ENCODE measurements at regions not wholly inside any gene's neighbourhood (a gene's known extent, or its start where the extent isn't known, plus 50 kb on each side); places are given as distances from the start of the nearest gene placed in this dataset.

DNA sequence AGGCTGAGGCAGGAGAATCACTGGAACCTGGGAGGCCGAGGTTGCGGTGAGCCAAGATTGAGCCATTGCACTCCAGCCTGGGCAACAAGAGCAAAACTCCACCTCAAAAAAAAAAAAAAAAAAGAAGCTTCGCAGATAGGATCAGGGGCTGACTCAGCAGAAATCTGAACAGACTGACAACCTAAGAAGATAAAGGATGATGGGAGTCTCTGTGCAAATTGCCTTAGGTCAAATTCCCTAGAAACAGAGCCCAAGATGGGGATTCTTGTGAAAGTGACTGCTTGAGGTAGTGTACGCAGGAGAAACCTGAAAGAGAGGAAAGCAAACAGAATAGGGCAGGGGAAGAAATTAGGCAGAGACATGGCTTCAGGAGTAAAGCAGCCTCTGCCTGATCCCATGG, 160.8 kb upstream of the LRIG1 start:
- H3K27ac ChIP-seq (ENCODE audit: low read depth, low read length), result no peak overlapping the region
- CTCF ChIA-PET, result no interaction called here
- Mint-ChIP-seq H3K27ac (no peak overlapping the region), H3K27me3 (peaks cover 9 to 30% of the 10 kb centered on the region in 2 donors), H3K4me1 (no peaks in the 10 kb centered on the region), H3K36me3 (peaks cover 0 to 2% (median 0%) of the 10 kb centered on the region in 3 donors), H3K4me3 (no peak overlapping the region), H3K9me3 (no peaks in the 10 kb centered on the region)
- no peak for DNase-seq
- no peaks in the 10 kb centered on the region for H3K4me1 ChIP-seq (ENCODE audit: insufficient read depth, low read length)
- H3K27me3 ChIP-seq (ENCODE audit: insufficient read depth, low read length, poor library complexity, severe bottlenecking), result no peaks in the 10 kb centered on the region
- POLR2A ChIA-PET, result no interaction called here
- no peaks in the 10 kb centered on the region for H3K9me3 ChIP-seq (ENCODE audit: low read length)
- H3K4me3 ChIP-seq (ENCODE audit: low read length), result no peak overlapping the region
- no peaks in the 10 kb centered on the region for H3K36me3 ChIP-seq (ENCODE audit: insufficient read depth, low read length)

DNA sequence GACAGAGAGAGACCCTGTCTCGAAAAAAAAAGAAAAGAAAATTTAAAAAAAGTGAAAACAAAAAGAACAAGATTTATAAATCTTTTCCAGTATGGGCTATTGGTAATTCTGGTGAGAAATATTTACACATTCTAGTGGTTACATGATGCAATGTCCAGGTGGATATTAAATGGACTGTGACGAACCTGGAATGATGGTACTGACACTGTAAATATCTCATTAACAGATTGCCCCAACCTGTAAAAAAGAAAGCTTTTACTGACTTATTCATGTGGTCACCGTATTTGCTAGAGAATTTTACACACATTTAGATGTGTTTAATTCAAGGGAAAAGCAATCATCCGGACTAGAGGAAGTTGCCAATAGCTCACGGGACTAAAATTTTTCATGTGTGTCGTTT, 162.1 kb upstream of the LRIG1 start:
- Histone ChIP-seq H3K9me3 (ENCODE audit: low read length) (no peaks in the 10 kb centered on the region), H3K4me1 (ENCODE audit: insufficient read depth, low read length) (no peaks in the 10 kb centered on the region), H3K27ac (ENCODE audit: low read depth, low read length) (no peak overlapping the region), H3K36me3 (ENCODE audit: insufficient read depth, low read length) (no peaks in the 10 kb centered on the region), H3K27me3 (ENCODE audit: insufficient read depth, low read length, poor library complexity, severe bottlenecking) (no peaks in the 10 kb centered on the region), H3K4me3 (ENCODE audit: low read length) (no peak overlapping the region)
- DNase-seq, result no peak
- Mint-ChIP-seq H3K4me3 (no peak overlapping the region), H3K4me1 (no peaks in the 10 kb centered on the region), H3K27me3 (peaks cover 9 to 30% of the 10 kb centered on the region in 2 donors), H3K36me3 (peaks cover 0 to 2% (median 0%) of the 10 kb centered on the region in 3 donors), H3K27ac (no peak overlapping the region), H3K9me3 (no peaks in the 10 kb centered on the region)
- CTCF ChIA-PET, result no interaction called here
- POLR2A ChIA-PET, result no interaction called here

DNA sequence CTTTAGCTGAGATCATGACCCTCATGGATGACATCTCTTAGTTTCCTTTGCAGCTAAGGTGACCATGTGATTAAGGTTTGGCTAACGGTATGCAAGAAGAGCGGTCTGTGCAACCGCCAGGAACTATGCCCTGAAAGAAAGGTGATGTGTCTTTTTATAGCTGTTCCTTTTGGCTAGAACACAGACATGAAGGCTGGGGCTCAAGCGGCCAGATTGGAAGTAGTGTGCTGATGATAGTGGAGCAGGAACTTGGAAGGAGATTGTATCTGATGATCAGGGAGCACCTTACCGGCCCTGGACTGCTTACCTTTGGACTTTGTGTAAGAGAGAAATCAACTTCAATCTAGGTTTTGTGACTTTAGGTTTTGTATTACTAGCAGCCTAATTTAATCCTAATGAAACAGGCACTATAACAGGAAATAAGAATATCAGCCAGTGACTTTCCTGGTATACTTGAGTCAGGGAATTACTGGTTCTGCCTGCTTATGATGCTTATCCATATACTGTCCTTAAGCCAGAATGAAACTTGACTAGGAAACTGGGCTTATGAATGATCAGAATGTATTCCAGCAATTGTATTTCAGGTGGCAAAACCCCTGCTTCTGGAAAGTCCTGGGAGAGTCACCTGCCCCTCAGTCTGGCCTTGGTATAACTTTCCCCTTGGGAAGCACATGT, 164.3 kb upstream of the LRIG1 start:
- no peaks in the 10 kb centered on the region for H3K36me3 ChIP-seq (ENCODE audit: insufficient read depth, low read length)
- H3K4me1 ChIP-seq (ENCODE audit: insufficient read depth, low read length), result no peaks in the 10 kb centered on the region
- H3K27me3 Mint-ChIP-seq, result peaks cover 10 to 32% of the 10 kb centered on the region in 2 donors
- no peaks in the 10 kb centered on the region for H3K9me3 ChIP-seq (ENCODE audit: low read length)
- no peak for DNase-seq
- no peaks in the 10 kb centered on the region for H3K27me3 ChIP-seq (ENCODE audit: insufficient read depth, low read length, poor library complexity, severe bottlenecking)
- H3K36me3 Mint-ChIP-seq, result peaks cover 0 to 4% (median 0%) of the 10 kb centered on the region in 3 donors
- H3K27ac ChIP-seq (ENCODE audit: low read depth, low read length), result no peak overlapping the region
- H3K27ac Mint-ChIP-seq, result no peak overlapping the region
- H3K4me3 ChIP-seq (ENCODE audit: low read length), result no peak overlapping the region
- ChIA-PET CTCF (no interaction called here), POLR2A (no interaction called here)
- peaks cover 0 to 2% (median 0%) of the 10 kb centered on the region in 5 donors for H3K9me3 Mint-ChIP-seq
- H3K4me3 Mint-ChIP-seq, result no peak overlapping the region
- no peaks in the 10 kb centered on the region for H3K4me1 Mint-ChIP-seq

DNA sequence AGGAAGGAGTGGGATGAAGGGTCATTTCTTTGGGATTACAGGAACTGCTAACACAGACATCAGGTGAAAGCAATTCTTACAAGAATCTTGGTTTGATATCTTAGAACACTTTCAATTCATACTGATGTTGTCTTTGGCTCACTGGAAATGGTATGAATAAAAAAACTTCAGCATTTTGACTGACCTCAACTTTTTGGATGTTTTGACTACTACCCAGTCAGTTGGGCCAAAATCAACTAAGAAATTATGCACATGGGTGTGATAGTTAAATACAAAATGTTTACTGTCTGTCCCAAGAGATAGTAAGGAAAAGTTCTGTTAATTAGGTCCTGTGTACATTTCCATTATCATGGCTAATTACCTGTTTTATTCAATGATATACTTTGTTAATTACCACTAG, 165.5 kb upstream of the LRIG1 start:
- Histone ChIP-seq H3K4me3 (ENCODE audit: low read length) (no peak overlapping the region), H3K9me3 (ENCODE audit: low read length) (no peaks in the 10 kb centered on the region), H3K27ac (ENCODE audit: low read depth, low read length) (no peak overlapping the region), H3K4me1 (ENCODE audit: insufficient read depth, low read length) (no peaks in the 10 kb centered on the region), H3K27me3 (ENCODE audit: insufficient read depth, low read length, poor library complexity, severe bottlenecking) (no peaks in the 10 kb centered on the region), H3K36me3 (ENCODE audit: insufficient read depth, low read length) (no peaks in the 10 kb centered on the region)
- H3K36me3 Mint-ChIP-seq, result peaks cover 0 to 4% (median 0%) of the 10 kb centered on the region in 3 donors
- peaks cover 10 to 25% of the 10 kb centered on the region in 2 donors for H3K27me3 Mint-ChIP-seq
- DNase-seq, result no peak
- CTCF ChIA-PET, result no interaction called here
- POLR2A ChIA-PET, result no interaction called here
- H3K9me3 Mint-ChIP-seq, result peaks cover 0 to 2% (median 0%) of the 10 kb centered on the region in 5 donors
- no peak overlapping the region for H3K27ac Mint-ChIP-seq
- no peak overlapping the region for H3K4me3 Mint-ChIP-seq
- H3K4me1 Mint-ChIP-seq, result peaks cover 3 to 4% (median 4%) of the 10 kb centered on the region in 3 donors

DNA sequence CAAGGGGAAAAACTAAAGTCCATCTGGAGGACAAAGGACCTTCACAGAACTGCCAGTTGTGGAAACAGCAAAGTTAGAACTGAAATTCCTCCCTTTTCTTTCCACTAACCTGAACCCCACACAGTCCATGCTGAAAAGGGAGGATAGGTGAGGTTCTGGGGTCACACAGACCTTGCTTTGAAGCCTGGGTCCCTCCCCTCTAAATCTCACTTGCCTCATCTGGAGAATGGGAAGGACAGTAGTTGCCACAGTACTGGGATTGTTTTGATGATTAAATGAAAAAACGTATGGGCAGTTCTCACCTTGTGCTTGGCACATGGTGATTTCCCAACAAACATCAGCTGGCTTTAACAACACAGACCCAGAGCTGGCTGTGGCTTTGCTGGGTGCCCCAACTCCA, 166.4 kb upstream of the LRIG1 start:
- Histone ChIP-seq H3K36me3 (ENCODE audit: insufficient read depth, low read length) (no peaks in the 10 kb centered on the region), H3K27me3 (ENCODE audit: insufficient read depth, low read length, poor library complexity, severe bottlenecking) (no peaks in the 10 kb centered on the region), H3K9me3 (ENCODE audit: low read length) (no peaks in the 10 kb centered on the region), H3K4me3 (ENCODE audit: low read length) (no peak overlapping the region), H3K27ac (ENCODE audit: low read depth, low read length) (no peak overlapping the region), H3K4me1 (ENCODE audit: insufficient read depth, low read length) (no peaks in the 10 kb centered on the region)
- Mint-ChIP-seq H3K27ac (no peak overlapping the region), H3K9me3 (peaks cover 0 to 2% (median 0%) of the 10 kb centered on the region in 5 donors), H3K4me3 (no peak overlapping the region), H3K27me3 (peaks cover 5 to 19% of the 10 kb centered on the region in 2 donors), H3K4me1 (peaks cover 3 to 5% (median 4%) of the 10 kb centered on the region in 3 donors), H3K36me3 (peaks cover 0 to 4% (median 0%) of the 10 kb centered on the region in 3 donors)
- POLR2A ChIA-PET, result no interaction called here
- no peak for DNase-seq
- CTCF ChIA-PET, result no interaction called here

DNA sequence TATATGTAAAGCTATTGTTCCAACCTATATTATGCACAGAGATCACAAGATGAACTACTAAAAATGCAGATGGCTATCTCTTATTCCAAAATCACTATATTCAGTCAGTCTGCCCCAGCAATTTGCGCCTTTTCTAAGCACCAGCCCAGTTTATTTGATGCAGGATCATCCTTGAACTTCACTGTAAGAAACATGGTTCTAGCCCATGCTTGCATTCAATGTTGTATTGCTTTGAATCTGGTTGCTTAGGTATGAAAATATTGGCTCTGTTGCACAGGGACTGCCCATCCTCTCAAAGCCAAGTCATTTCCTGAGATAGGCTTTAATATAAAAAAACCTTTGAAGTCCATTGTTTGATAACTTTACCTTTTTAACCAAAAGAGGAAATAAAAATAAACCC, 170.5 kb upstream of the LRIG1 start:
- H3K36me3 Mint-ChIP-seq, result peaks cover 0 to 2% (median 0%) of the 10 kb centered on the region in 3 donors
- Histone ChIP-seq H3K27ac (ENCODE audit: low read depth, low read length) (no peak overlapping the region), H3K27me3 (ENCODE audit: insufficient read depth, low read length, poor library complexity, severe bottlenecking) (no peaks in the 10 kb centered on the region), H3K36me3 (ENCODE audit: insufficient read depth, low read length) (no peaks in the 10 kb centered on the region), H3K4me1 (ENCODE audit: insufficient read depth, low read length) (no peaks in the 10 kb centered on the region), H3K9me3 (ENCODE audit: low read length) (no peaks in the 10 kb centered on the region), H3K4me3 (ENCODE audit: low read length) (no peak overlapping the region)
- H3K27ac Mint-ChIP-seq, result no peak overlapping the region
- H3K9me3 Mint-ChIP-seq, result peaks cover 0 to 2% (median 0%) of the 10 kb centered on the region in 5 donors
- peaks cover 3 to 5% (median 4%) of the 10 kb centered on the region in 3 donors for H3K4me1 Mint-ChIP-seq
- ChIA-PET CTCF (interaction anchor here (1.0 kb wide), 1 partner anchor 151 kb away, joined by 3 read pairs; no protein-coding TSS in a partner anchor), POLR2A (no interaction called here)
- H3K27me3 Mint-ChIP-seq, result peaks cover 8 to 10% of the 10 kb centered on the region in 2 donors
- H3K4me3 Mint-ChIP-seq, result no peak overlapping the region
- no peak for DNase-seq

DNA sequence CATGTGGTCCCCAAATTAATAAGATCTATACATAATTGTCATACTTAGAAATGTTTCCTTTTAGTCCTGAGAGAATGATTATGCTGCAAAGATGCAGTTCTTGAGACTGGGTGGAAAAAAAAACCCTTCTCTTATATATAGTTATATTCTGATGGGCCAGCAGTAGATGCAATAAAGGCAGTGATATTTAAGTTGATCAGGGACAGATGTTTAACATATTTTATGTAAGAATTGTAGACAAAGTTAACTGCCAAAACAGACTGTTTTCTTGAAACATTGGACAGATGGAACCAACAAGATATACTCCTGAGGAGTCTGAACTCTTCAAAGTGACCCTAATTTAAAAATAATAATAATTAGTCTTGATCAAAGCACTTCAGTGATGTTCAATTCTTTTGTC, 172.0 kb upstream of the LRIG1 start:
- DNase-seq, result no peak
- H3K36me3 ChIP-seq (ENCODE audit: insufficient read depth, low read length), result no peaks in the 10 kb centered on the region
- H3K27ac ChIP-seq (ENCODE audit: low read depth, low read length), result no peak overlapping the region
- H3K4me3 ChIP-seq (ENCODE audit: low read length), result no peak overlapping the region
- H3K4me3 Mint-ChIP-seq, result no peak overlapping the region
- ChIA-PET CTCF (no interaction called here), POLR2A (no interaction called here)
- H3K9me3 ChIP-seq (ENCODE audit: low read length), result no peaks in the 10 kb centered on the region
- no peaks in the 10 kb centered on the region for H3K27me3 ChIP-seq (ENCODE audit: insufficient read depth, low read length, poor library complexity, severe bottlenecking)
- H3K36me3 Mint-ChIP-seq, result peaks cover 0 to 2% (median 0%) of the 10 kb centered on the region in 3 donors
- no peaks in the 10 kb centered on the region for H3K4me1 ChIP-seq (ENCODE audit: insufficient read depth, low read length)
- peaks cover 0 to 4% (median 0%) of the 10 kb centered on the region in 5 donors for H3K9me3 Mint-ChIP-seq
- H3K27ac Mint-ChIP-seq, result no peak overlapping the region
- H3K4me1 Mint-ChIP-seq, result peaks cover 3 to 5% (median 4%) of the 10 kb centered on the region in 3 donors
- H3K27me3 Mint-ChIP-seq, result peaks cover 8 to 12% of the 10 kb centered on the region in 2 donors

DNA sequence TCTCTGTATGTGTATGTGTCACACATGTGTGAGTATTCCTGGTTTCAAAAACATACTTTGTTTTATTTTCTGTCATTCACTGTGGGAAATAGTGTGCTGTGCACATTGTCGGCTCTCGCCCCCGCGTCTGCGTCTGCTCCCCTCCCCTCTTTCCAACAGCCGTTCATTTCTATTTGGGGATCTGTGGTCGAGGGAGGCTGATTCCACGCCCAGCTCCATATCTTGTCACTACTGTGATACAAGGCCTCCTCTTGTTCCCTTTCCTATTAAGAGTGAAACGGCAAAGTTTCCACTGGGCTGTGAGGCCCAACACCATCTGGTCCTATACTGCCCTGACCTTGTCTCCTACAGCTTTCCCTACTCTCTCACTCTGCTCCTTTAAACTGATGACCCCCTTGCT, 172.5 kb upstream of the LRIG1 start:
- Mint-ChIP-seq H3K27ac (peak overlapping the region in 1 of 8 donors; percentile 83), H3K4me3 (no peak overlapping the region), H3K4me1 (peaks cover 3 to 5% (median 4%) of the 10 kb centered on the region in 3 donors), H3K36me3 (no peaks in the 10 kb centered on the region), H3K9me3 (peaks cover 0 to 5% (median 0%) of the 10 kb centered on the region in 5 donors), H3K27me3 (peaks cover 8 to 13% of the 10 kb centered on the region in 2 donors)
- CTCF ChIA-PET, result no interaction called here
- POLR2A ChIA-PET, result no interaction called here
- Histone ChIP-seq H3K4me3 (ENCODE audit: low read length) (no peak overlapping the region), H3K27ac (ENCODE audit: low read depth, low read length) (no peak overlapping the region), H3K9me3 (ENCODE audit: low read length) (no peaks in the 10 kb centered on the region), H3K36me3 (ENCODE audit: insufficient read depth, low read length) (no peaks in the 10 kb centered on the region), H3K27me3 (ENCODE audit: insufficient read depth, low read length, poor library complexity, severe bottlenecking) (no peaks in the 10 kb centered on the region), H3K4me1 (ENCODE audit: insufficient read depth, low read length) (no peaks in the 10 kb centered on the region)
- no peak for DNase-seq

All from CD8-positive, alpha-beta memory T cell (primary cell).